ENCODE measurements at regions not wholly inside any gene's neighbourhood (a gene's known extent, or its start where the extent isn't known, plus 50 kb on each side); places are given as distances from the start of the nearest gene placed in this dataset.

- H3K4me1 ChIP-seq (ENCODE audit: insufficient read depth, low read length, poor library complexity, severe bottlenecking), result no peaks in the 10 kb centered on the region
- no peaks in the 10 kb centered on the region for H3K79me2 ChIP-seq (ENCODE audit: insufficient read depth, low read length)
- peaks cover 12% of the 10 kb centered on the region; the same call in 1 of the 2 replicates for H3K9me3 ChIP-seq (ENCODE audit: insufficient read depth, low read depth, low read length)
- TF ChIP-seq, protein P1, sequence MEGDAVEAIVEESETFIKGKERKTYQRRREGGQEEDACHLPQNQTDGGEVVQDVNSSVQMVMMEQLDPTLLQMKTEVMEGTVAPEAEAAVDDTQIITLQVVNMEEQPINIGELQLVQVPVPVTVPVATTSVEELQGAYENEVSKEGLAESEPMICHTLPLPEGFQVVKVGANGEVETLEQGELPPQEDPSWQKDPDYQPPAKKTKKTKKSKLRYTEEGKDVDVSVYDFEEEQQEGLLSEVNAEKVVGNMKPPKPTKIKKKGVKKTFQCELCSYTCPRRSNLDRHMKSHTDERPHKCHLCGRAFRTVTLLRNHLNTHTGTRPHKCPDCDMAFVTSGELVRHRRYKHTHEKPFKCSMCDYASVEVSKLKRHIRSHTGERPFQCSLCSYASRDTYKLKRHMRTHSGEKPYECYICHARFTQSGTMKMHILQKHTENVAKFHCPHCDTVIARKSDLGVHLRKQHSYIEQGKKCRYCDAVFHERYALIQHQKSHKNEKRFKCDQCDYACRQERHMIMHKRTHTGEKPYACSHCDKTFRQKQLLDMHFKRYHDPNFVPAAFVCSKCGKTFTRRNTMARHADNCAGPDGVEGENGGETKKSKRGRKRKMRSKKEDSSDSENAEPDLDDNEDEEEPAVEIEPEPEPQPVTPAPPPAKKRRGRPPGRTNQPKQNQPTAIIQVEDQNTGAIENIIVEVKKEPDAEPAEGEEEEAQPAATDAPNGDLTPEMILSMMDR (conservative IDR thresholded peaks at IDR 0.05; ENCODE audit: low read length), result no peak
- no peak for TF ChIP-seq EZH2phosphoT487 (IDR thresholded peaks at IDR 0.05; ENCODE audit: borderline replicate concordance)
- H2AFZ ChIP-seq (ENCODE audit: low read length), result no peak overlapping the region
- H3K27me3 ChIP-seq (ENCODE audit: insufficient read depth, low read length, poor library complexity, severe bottlenecking), result no peaks in the 10 kb centered on the region
- H3K36me3 ChIP-seq (ENCODE audit: insufficient read depth, low read length), result no peaks in the 10 kb centered on the region
- no peak overlapping the region for H3K4me2 ChIP-seq (ENCODE audit: low read depth, low read length, poor library complexity, severe bottlenecking)
- no peak overlapping the region for H3K9ac ChIP-seq (ENCODE audit: low read depth, low read length, poor library complexity, severe bottlenecking)
- no peaks in the 10 kb centered on the region for H4K20me1 ChIP-seq (ENCODE audit: insufficient read depth, low read length, poor library complexity, severe bottlenecking)
- no peak overlapping the region for H3K4me3 ChIP-seq (ENCODE audit: low read length, poor library complexity, severe bottlenecking)
- no peaks in the 10 kb centered on the region for H3K9me2 ChIP-seq (replicated peaks; ENCODE audit: low read depth, low read length)
- no peaks in the 10 kb centered on the region for H3F3A ChIP-seq (ENCODE audit: low read depth)
These were observed 521.2 kb downstream of the TCERG1L start for GRCh38 chr10:130790339-130790738.

DNA sequence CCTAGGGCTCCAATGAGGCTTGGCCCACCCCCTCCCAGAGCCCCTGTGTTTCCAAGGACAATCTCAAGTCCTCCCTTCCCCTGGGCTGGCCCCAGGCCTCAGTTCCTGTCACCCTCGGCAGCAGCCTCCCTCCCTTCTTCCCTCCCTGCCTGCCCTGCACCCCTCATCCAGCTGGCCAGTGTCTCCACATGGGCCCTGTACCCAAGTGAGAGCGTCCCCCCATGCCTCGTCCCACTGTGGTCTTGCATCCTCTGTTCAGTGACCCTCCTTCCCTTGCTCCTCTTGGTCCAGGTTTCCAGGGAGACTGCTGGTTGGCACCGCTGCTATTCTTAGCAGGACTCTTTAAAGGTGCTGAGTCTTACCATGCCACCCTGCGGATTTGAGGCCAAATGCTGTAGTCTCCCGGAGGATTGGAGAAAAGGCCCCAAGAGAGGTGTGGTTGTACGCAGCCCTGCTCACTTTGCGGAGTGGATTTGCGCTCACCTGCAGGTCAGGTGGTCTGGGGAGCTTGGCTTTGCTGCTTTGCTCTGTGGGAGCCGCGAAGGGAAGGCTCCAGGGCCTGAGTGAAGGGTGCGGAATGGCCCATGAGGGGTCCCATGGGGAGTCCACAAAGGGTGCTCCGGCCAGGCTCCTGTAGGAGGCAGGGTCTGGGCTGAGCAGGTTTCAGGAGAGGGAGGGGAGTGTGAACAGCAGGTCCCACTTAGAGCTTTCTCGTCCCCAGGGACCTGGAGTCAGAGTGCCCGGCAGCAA lies 519.2 kb downstream of the TCERG1L start:
- no peaks in the 10 kb centered on the region for H3F3A ChIP-seq (ENCODE audit: low read depth)
- no peaks in the 10 kb centered on the region for H3K27me3 ChIP-seq (ENCODE audit: insufficient read depth, low read length, poor library complexity, severe bottlenecking)
- no peak overlapping the region for H3K9ac ChIP-seq (ENCODE audit: low read depth, low read length, poor library complexity, severe bottlenecking)
- H2AFZ ChIP-seq (ENCODE audit: low read length), result no peak overlapping the region
- H4K20me1 ChIP-seq (ENCODE audit: insufficient read depth, low read length, poor library complexity, severe bottlenecking), result no peaks in the 10 kb centered on the region
- no peak for TF ChIP-seq EZH2phosphoT487 (IDR thresholded peaks at IDR 0.05; ENCODE audit: borderline replicate concordance)
- TF ChIP-seq, protein P1 (conservative IDR thresholded peaks at IDR 0.05; ENCODE audit: low read length), result no peak
- no peaks in the 10 kb centered on the region for H3K79me2 ChIP-seq (ENCODE audit: insufficient read depth, low read length)
- no peaks in the 10 kb centered on the region for H3K9me2 ChIP-seq (replicated peaks; ENCODE audit: low read depth, low read length)
- no peaks in the 10 kb centered on the region for H3K36me3 ChIP-seq (ENCODE audit: insufficient read depth, low read length)
- no peak overlapping the region for H3K4me2 ChIP-seq (ENCODE audit: low read depth, low read length, poor library complexity, severe bottlenecking)
- peaks cover 13% of the 10 kb centered on the region; the same call in 1 of the 2 replicates for H3K9me3 ChIP-seq (ENCODE audit: insufficient read depth, low read depth, low read length)
- H3K4me3 ChIP-seq (ENCODE audit: low read length, poor library complexity, severe bottlenecking), result no peak overlapping the region
- no peaks in the 10 kb centered on the region for H3K4me1 ChIP-seq (ENCODE audit: insufficient read depth, low read length, poor library complexity, severe bottlenecking)

DNA sequence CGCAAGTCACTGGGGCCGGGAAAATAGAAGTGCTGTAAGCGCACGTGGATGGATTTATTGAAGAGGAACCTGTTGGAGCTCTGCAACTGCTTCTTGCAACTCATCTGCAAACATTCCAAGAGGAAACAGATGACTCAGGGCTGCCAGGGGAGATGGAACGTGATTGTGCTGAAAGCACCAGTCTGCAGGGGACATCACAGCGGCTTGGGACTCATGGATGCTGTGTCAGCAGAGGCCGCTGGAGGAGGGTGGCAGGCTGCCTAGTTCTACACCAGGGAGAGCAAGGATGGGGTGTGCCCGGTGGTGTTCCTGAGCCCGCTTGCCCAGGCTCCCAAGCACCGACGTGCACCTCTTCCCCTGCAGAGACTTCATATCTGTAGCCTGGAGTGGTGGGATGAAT lies 515.7 kb downstream of the TCERG1L start:
- H2AFZ ChIP-seq (ENCODE audit: low read length), result no peak overlapping the region
- H4K20me1 ChIP-seq (ENCODE audit: insufficient read depth, low read length, poor library complexity, severe bottlenecking), result no peaks in the 10 kb centered on the region
- no peak overlapping the region for H3K4me2 ChIP-seq (ENCODE audit: low read depth, low read length, poor library complexity, severe bottlenecking)
- H3F3A ChIP-seq (ENCODE audit: low read depth), result no peaks in the 10 kb centered on the region
- no peaks in the 10 kb centered on the region for H3K4me1 ChIP-seq (ENCODE audit: insufficient read depth, low read length, poor library complexity, severe bottlenecking)
- no peaks in the 10 kb centered on the region for H3K79me2 ChIP-seq (ENCODE audit: insufficient read depth, low read length)
- H3K9me2 ChIP-seq (replicated peaks; ENCODE audit: low read depth, low read length), result no peaks in the 10 kb centered on the region
- no peaks in the 10 kb centered on the region for H3K36me3 ChIP-seq (ENCODE audit: insufficient read depth, low read length)
- H3K9me3 ChIP-seq (ENCODE audit: insufficient read depth, low read depth, low read length), result peaks cover 11% of the 10 kb centered on the region; the same call in 1 of the 2 replicates
- no peak overlapping the region for H3K9ac ChIP-seq (ENCODE audit: low read depth, low read length, poor library complexity, severe bottlenecking)
- H3K27me3 ChIP-seq (ENCODE audit: insufficient read depth, low read length, poor library complexity, severe bottlenecking), result no peaks in the 10 kb centered on the region
- H3K4me3 ChIP-seq (ENCODE audit: low read length, poor library complexity, severe bottlenecking), result no peak overlapping the region
- TF ChIP-seq, protein P1 (conservative IDR thresholded peaks at IDR 0.05; ENCODE audit: low read length), result no peak
- no peak for TF ChIP-seq EZH2phosphoT487 (IDR thresholded peaks at IDR 0.05; ENCODE audit: borderline replicate concordance)
